Osteocyte (in vitro differentiated cells): ENCODE measurements at regions not wholly inside any gene's neighbourhood (a gene's known extent, or its start where the extent isn't known, plus 50 kb on each side); places are given as distances from the start of the nearest gene placed in this dataset.

Experiments used
- DNase-seq: peaks from one replicate; pipeline ENCODE4 v3.0.0; 2021; ENCODE audit warnings: mixed read lengths; ENCODE audit not compliant: unreplicated experiment; ENCODE audit errors: extremely low spot score
- H3K27ac Mint-ChIP-seq: one replicate; pipeline ENCODE4 v1.8.0; 2021; ENCODE audit warnings: mild to moderate bottlenecking, mixed read lengths; ENCODE audit not compliant: unreplicated experiment
- H3K27me3 Mint-ChIP-seq: one replicate; pipeline ENCODE4 v1.8.0; 2021; ENCODE audit warnings: mixed read lengths; ENCODE audit not compliant: unreplicated experiment
- H3K36me3 Mint-ChIP-seq: one replicate; pipeline ENCODE4 v1.8.0; 2021; ENCODE audit warnings: mixed read lengths; ENCODE audit not compliant: unreplicated experiment
- H3K4me1 Mint-ChIP-seq: one replicate; pipeline ENCODE4 v1.8.0; 2021; ENCODE audit warnings: mixed read lengths; ENCODE audit not compliant: unreplicated experiment
- H3K4me3 Mint-ChIP-seq: one replicate; pipeline ENCODE4 v1.8.0; 2021; ENCODE audit warnings: mild to moderate bottlenecking, moderate library complexity, mixed read lengths; ENCODE audit not compliant: unreplicated experiment
- H3K9me3 Mint-ChIP-seq: one replicate; pipeline ENCODE4 v1.8.0; 2021; ENCODE audit warnings: mixed read lengths; ENCODE audit not compliant: unreplicated experiment
- TF ChIP-seq, protein P1 (sequence below): fragments of 200-600 bp; sonication (generic); IDR thresholded peaks from 2 replicates; pipeline ENCODE4 v1.5.0; 2021; ENCODE audit warnings: antibody characterized with exemption, mild to moderate bottlenecking, moderate library complexity

DNA sequence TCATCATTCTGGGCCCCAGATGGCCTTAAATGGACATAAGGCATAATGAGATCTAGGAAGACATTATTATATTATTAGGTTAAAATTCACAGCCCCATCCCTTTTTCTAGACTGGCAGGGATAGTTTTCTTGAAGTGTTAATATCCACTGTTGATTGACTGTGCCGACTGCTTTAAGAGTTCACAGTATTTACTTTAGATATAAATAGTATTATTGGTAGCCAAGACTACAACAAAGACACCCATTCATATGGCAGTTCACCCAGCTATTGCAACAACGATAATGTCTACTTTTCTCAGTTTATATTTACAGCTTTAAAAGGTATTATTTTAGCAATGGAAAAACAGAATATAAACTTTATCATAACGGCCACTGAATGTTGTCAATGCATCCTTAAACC, 922.2 kb upstream of the POU3F4 start:
- H3K4me3 Mint-ChIP-seq: no peak overlapping the region
- H3K27me3 Mint-ChIP-seq: no peaks in the 10 kb centered on the region
- no peaks in the 10 kb centered on the region for H3K36me3 Mint-ChIP-seq
- H3K9me3 Mint-ChIP-seq: peaks cover 28% of the 10 kb centered on the region
- DNase-seq: no peak
- no peaks in the 10 kb centered on the region for H3K4me1 Mint-ChIP-seq
- TF ChIP-seq, protein P1, sequence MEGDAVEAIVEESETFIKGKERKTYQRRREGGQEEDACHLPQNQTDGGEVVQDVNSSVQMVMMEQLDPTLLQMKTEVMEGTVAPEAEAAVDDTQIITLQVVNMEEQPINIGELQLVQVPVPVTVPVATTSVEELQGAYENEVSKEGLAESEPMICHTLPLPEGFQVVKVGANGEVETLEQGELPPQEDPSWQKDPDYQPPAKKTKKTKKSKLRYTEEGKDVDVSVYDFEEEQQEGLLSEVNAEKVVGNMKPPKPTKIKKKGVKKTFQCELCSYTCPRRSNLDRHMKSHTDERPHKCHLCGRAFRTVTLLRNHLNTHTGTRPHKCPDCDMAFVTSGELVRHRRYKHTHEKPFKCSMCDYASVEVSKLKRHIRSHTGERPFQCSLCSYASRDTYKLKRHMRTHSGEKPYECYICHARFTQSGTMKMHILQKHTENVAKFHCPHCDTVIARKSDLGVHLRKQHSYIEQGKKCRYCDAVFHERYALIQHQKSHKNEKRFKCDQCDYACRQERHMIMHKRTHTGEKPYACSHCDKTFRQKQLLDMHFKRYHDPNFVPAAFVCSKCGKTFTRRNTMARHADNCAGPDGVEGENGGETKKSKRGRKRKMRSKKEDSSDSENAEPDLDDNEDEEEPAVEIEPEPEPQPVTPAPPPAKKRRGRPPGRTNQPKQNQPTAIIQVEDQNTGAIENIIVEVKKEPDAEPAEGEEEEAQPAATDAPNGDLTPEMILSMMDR: no peak
- H3K27ac Mint-ChIP-seq: no peak overlapping the region

- no peak for DNase-seq
- peaks cover 41% of the 10 kb centered on the region for H3K9me3 Mint-ChIP-seq
- no peaks in the 10 kb centered on the region for H3K4me1 Mint-ChIP-seq
- H3K4me3 Mint-ChIP-seq: no peak overlapping the region
- H3K36me3 Mint-ChIP-seq: no peaks in the 10 kb centered on the region
- TF ChIP-seq, protein P1: no peak
- no peak overlapping the region for H3K27ac Mint-ChIP-seq
- no peaks in the 10 kb centered on the region for H3K27me3 Mint-ChIP-seq
Measured at GRCh38 chrX:82589410-82589809, 918.7 kb upstream of the POU3F4 start.

GRCh38 chrX:82591421-82591820, 916.7 kb upstream of the POU3F4 start:
- no peaks in the 10 kb centered on the region for H3K4me1 Mint-ChIP-seq
- TF ChIP-seq, protein P1: no peak
- H3K36me3 Mint-ChIP-seq: no peaks in the 10 kb centered on the region
- no peak overlapping the region for H3K4me3 Mint-ChIP-seq
- H3K27ac Mint-ChIP-seq: no peak overlapping the region
- no peak for DNase-seq
- H3K9me3 Mint-ChIP-seq: peaks cover 42% of the 10 kb centered on the region
- no peaks in the 10 kb centered on the region for H3K27me3 Mint-ChIP-seq

DNA sequence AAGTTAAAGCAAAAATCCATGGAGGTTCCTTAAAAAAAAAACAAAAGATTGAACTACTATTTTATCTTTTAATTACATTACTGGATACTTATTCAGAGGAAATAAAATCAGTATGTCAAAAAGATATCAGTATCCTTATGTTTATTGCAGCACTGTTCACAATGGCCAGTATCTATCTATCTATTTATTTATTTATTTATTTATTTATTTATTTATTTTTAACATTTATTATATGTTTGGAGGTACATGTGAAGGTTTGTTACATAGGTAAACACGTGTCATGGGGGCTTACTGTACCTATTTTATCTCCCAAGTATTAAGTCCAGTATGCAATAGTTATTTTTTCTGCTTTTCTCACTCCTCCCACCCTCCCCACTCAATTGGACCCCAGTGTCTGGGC, 881.1 kb upstream of the POU3F4 start:
- H3K27me3 Mint-ChIP-seq: no peaks in the 10 kb centered on the region
- H3K4me3 Mint-ChIP-seq: no peak overlapping the region
- peaks cover 55% of the 10 kb centered on the region for H3K9me3 Mint-ChIP-seq
- no peak for DNase-seq
- H3K27ac Mint-ChIP-seq: no peak overlapping the region
- H3K4me1 Mint-ChIP-seq: no peaks in the 10 kb centered on the region
- TF ChIP-seq, protein P1: no peak
- H3K36me3 Mint-ChIP-seq: no peaks in the 10 kb centered on the region

DNA sequence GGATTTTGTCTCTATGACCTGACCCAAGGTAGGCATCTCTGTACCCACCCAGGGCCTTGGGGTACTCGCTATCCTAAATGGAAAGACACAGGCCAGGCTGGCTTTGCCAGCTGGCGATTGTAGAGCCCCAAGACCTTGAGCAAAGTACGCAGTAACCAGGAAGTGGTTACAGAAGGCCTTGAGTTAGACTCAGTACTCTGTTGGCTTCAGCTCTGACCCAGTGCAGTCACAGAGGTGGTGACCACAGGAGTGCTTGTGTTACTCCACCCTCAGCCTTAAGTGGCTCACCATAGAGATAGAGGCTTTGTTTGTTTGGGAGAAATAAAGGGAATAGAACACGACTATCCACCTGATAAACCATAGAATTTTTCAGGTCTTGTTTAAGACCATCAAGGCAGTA, 880.5 kb upstream of the POU3F4 start:
- H3K27me3 Mint-ChIP-seq: no peaks in the 10 kb centered on the region
- H3K36me3 Mint-ChIP-seq: no peaks in the 10 kb centered on the region
- H3K9me3 Mint-ChIP-seq: peaks cover 54% of the 10 kb centered on the region
- no peak overlapping the region for H3K27ac Mint-ChIP-seq
- no peak overlapping the region for H3K4me3 Mint-ChIP-seq
- TF ChIP-seq, protein P1: no peak
- H3K4me1 Mint-ChIP-seq: no peaks in the 10 kb centered on the region
- no peak for DNase-seq
